HCT116 (cell line): ENCODE measurements at regions not wholly inside any gene's neighbourhood (a gene's known extent, or its start where the extent isn't known, plus 50 kb on each side); places are given as distances from the start of the nearest gene placed in this dataset.

ENCODE experiments used
- ATAC-seq: fragments of 200-7000 bp; cut with Tn5 transposase; 2 replicates; pipeline ENCODE4 v1.9.1; 2020; ENCODE audit warnings: mild to moderate bottlenecking, moderate library complexity
- BruUV-seq: library from RNA; stranded (reverse); fragments of 400-500 nt; replicated peaks from 2 replicates; lab custom pipeline; 2021; lab: Mats Ljungman, UMichigan
- CTCF ChIA-PET: fragments of 300-600 bp; sonication (Branson Sonifier 250); formaldehyde crosslinking; loops from one replicate; lab custom pipeline; 2021; ENCODE audit warnings: antibody characterized with exemption; lab: Charles Lee
- POLR2A ChIA-PET: fragments of 300-600, 350-600 bp; sonication (Branson Sonifier 250); formaldehyde crosslinking; loops from one replicate; lab custom pipeline; 2021; ENCODE audit warnings: antibody characterized with exemption; lab: Charles Lee
- RAD21 ChIA-PET, 2 experiments: fragments of 300-600 bp; sonication (Branson Sonifier 250); formaldehyde crosslinking; loops; one replicate each; lab custom pipeline; 2023; ENCODE audit warnings: low total read pairs in 2 of 2; ENCODE audit not compliant: uncharacterized antibody in 2 of 2, unreplicated experiment in 2 of 2, low non-redundant PET in 1 of 2; lab: Charles Lee
- DNase-seq: peaks from one replicate; pipeline ENCODE4 v3.0.0-alpha.2; 2010; ENCODE audit warnings: low read depth, low spot score
- H2AFZ ChIP-seq: fragments of 200-600 bp; shearing (Covaris generic), sonication (generic); 2 replicates; pipeline ENCODE4 v1.6.1; 2017; ENCODE audit warnings: low read depth, mixed run types, mixed read lengths, antibody characterized with exemption, low read length; ENCODE audit not compliant: poor library complexity, severe bottlenecking
- H3K27ac ChIP-seq: 2 replicates; pipeline ENCODE4 v1.5.1; 2012; ENCODE audit warnings: low read depth, low read length
- H3K27me3 ChIP-seq: fragments of 200-600 bp; sonication (generic); 2 replicates; pipeline ENCODE4 v1.6.1; 2016; ENCODE audit warnings: mixed run types, low read length, mixed read lengths; ENCODE audit not compliant: insufficient read depth
- H3K36me3 ChIP-seq, 2 experiments: fragments of 200-500 bp in 1 of 2; fragments of 200-600 bp in 1 of 2; sonication (Bioruptor generic) in 1 of 2; sonication (generic) in 1 of 2; 2 replicates each; pipeline versions ENCODE4 v1.5.1 to v1.6.1; 2014 to 2016; ENCODE audit warnings: low read length in 2 of 2, inconsistent platforms in 1 of 2, mixed read lengths in 1 of 2, mixed run types in 1 of 2; ENCODE audit not compliant: insufficient read depth in 2 of 2, control insufficient read depth in 1 of 2
- H3K4me1 ChIP-seq, 2 experiments: fragments of 200-600 bp in 1 of 2; sonication (generic) in 1 of 2; 2 replicates each; pipeline versions ENCODE4 v1.5.1 to v1.6.1; 2012 to 2017; ENCODE audit warnings: low read length in 2 of 2, inconsistent platforms in 1 of 2, mild to moderate bottlenecking in 1 of 2, mixed read lengths in 1 of 2, mixed run types in 1 of 2, moderate library complexity in 1 of 2; ENCODE audit not compliant: insufficient read depth in 2 of 2, control insufficient read depth in 1 of 2
- H3K4me2 ChIP-seq: fragments of 200-600 bp; sonication (generic); 2 replicates; pipeline ENCODE4 v1.6.1; 2017; ENCODE audit warnings: mixed run types, low read length, mixed read lengths
- H3K4me3 ChIP-seq, 2 experiments: fragments of 200-600 bp in 1 of 2; sonication (generic) in 1 of 2; replicated peaks in 1 of 2; 2 replicates each; pipeline ENCODE4 v1.5.1; 2011 to 2016; ENCODE audit warnings: low read length in 2 of 2, control low read depth in 1 of 2, low read depth in 1 of 2, mild to moderate bottlenecking in 1 of 2, mixed read lengths in 1 of 2, mixed run types in 1 of 2
- H3K79me2 ChIP-seq: fragments of 200-600 bp; sonication (generic); 2 replicates; pipeline ENCODE4 v1.6.1; 2017; ENCODE audit warnings: mild to moderate bottlenecking, mixed run types, low read length, moderate library complexity, mixed read lengths; ENCODE audit not compliant: insufficient read depth
- H3K9ac ChIP-seq: fragments of 200-600 bp; sonication (generic); 2 replicates; pipeline ENCODE4 v1.6.1; 2016; ENCODE audit warnings: low read length, mixed read lengths
- H3K9me2 ChIP-seq: fragments of 200-600 bp; sonication (generic), shearing (Covaris generic); 2 replicates; pipeline ENCODE4 v1.6.1; 2017; ENCODE audit warnings: mixed run types, mild to moderate bottlenecking, moderate library complexity; ENCODE audit not compliant: insufficient read depth
- H3K9me3 ChIP-seq, 2 experiments: fragments of 200-500 bp in 1 of 2; fragments of 200-600 bp in 1 of 2; sonication (Bioruptor generic) in 1 of 2; sonication (generic) in 1 of 2; 2 replicates each; pipeline ENCODE4 v1.6.1; 2014 to 2017; ENCODE audit warnings: low read length in 2 of 2, mixed read lengths in 2 of 2, inconsistent platforms in 1 of 2, low read depth in 1 of 2, mild to moderate bottlenecking in 1 of 2, mixed run types in 1 of 2, moderate library complexity in 1 of 2; ENCODE audit not compliant: control insufficient read depth in 1 of 2, insufficient read depth in 1 of 2
- H4K20me1 ChIP-seq: fragments of 200-600 bp; sonication (generic), shearing (Covaris generic); 2 replicates; pipeline ENCODE4 v1.6.1; 2017; ENCODE audit warnings: mixed run types, mild to moderate bottlenecking, moderate library complexity; ENCODE audit not compliant: insufficient read depth
- EZH2 ChIP-seq: fragments of 200-600 bp; sonication (generic); IDR thresholded peaks from 2 replicates; pipeline ENCODE4 v1.6.1; 2017; ENCODE audit warnings: antibody characterized with exemption, mixed run types
- JUND ChIP-seq: IDR thresholded peaks from 2 replicates; pipeline ENCODE4 v1.6.1; 2012
- ZFX ChIP-seq: fragments of 450-650 bp; IDR thresholded peaks from 2 replicates; pipeline ENCODE4 v1.6.1; 2017
- ZNF274 ChIP-seq: fragments of 200-500 bp; sonication (Bioruptor generic); IDR thresholded peaks from 2 replicates; pipeline ENCODE4 v1.6.1; 2014; ENCODE audit warnings: mild to moderate bottlenecking, low read depth, low read length, inconsistent platforms
- intact Hi-C: fragments of 100-400 bp; cut with micrococcal nuclease; formaldehyde crosslinking; loops from 2 replicates; pipeline ENCODE4 v1.10.0; 2022
- TF ChIP-seq, protein P1 (sequence below): IDR thresholded peaks from 2 replicates; pipeline ENCODE4 v1.6.1; 2012; ENCODE audit warnings: low read depth
- TF ChIP-seq, protein P2 (sequence below): IDR thresholded peaks from 2 replicates; pipeline ENCODE4 v1.6.1; 2012
- TF ChIP-seq, protein P3 (sequence below): IDR thresholded peaks from 2 replicates; pipeline ENCODE4 v1.6.1; 2011; ENCODE audit warnings: mild to moderate bottlenecking, low read length, moderate library complexity; ENCODE audit not compliant: insufficient replicate concordance; ENCODE audit errors: extremely low read depth
- TF ChIP-seq, protein P4 (sequence below), 3 experiments: fragments of 200-600 bp in 1 of 3; sonication (generic) in 1 of 3; IDR thresholded peaks in 2 of 3; conservative IDR thresholded peaks in 1 of 3; 2 replicates each; pipeline ENCODE4 v1.5.1; 2012 to 2017; ENCODE audit warnings: low read depth in 2 of 3, low read length in 2 of 3, antibody characterized with exemption in 1 of 3, borderline replicate concordance in 1 of 3, control low read depth in 1 of 3, mild to moderate bottlenecking in 1 of 3, mixed read lengths in 1 of 3, mixed run types in 1 of 3, moderate library complexity in 1 of 3; ENCODE audit not compliant: insufficient read depth in 1 of 3

DNA sequence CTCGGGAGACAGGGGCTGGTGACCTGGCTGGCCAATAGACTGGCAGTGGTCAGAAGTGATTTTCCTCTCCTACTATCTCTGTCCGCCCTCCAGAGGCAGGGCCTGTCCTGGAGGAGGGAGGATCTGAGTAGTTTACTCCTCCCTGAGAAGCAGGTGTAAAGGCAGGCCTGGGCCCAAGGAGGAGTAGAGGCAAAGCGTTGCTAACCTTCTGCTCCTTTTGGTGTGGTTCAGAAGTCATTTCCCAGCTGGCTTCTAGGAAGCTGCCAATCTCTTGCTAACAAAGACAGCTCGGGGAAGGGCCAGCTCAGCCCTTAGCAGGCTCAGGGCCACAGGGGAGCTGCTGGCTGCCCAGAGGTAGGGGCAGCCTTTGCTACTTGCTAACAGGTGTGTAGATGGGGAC lies 151.1 kb upstream of the NECTIN1 start (continued):
- TF ChIP-seq, protein P1, sequence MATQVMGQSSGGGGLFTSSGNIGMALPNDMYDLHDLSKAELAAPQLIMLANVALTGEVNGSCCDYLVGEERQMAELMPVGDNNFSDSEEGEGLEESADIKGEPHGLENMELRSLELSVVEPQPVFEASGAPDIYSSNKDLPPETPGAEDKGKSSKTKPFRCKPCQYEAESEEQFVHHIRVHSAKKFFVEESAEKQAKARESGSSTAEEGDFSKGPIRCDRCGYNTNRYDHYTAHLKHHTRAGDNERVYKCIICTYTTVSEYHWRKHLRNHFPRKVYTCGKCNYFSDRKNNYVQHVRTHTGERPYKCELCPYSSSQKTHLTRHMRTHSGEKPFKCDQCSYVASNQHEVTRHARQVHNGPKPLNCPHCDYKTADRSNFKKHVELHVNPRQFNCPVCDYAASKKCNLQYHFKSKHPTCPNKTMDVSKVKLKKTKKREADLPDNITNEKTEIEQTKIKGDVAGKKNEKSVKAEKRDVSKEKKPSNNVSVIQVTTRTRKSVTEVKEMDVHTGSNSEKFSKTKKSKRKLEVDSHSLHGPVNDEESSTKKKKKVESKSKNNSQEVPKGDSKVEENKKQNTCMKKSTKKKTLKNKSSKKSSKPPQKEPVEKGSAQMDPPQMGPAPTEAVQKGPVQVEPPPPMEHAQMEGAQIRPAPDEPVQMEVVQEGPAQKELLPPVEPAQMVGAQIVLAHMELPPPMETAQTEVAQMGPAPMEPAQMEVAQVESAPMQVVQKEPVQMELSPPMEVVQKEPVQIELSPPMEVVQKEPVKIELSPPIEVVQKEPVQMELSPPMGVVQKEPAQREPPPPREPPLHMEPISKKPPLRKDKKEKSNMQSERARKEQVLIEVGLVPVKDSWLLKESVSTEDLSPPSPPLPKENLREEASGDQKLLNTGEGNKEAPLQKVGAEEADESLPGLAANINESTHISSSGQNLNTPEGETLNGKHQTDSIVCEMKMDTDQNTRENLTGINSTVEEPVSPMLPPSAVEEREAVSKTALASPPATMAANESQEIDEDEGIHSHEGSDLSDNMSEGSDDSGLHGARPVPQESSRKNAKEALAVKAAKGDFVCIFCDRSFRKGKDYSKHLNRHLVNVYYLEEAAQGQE: no peak
- no peak for TF ChIP-seq JUND

DNA sequence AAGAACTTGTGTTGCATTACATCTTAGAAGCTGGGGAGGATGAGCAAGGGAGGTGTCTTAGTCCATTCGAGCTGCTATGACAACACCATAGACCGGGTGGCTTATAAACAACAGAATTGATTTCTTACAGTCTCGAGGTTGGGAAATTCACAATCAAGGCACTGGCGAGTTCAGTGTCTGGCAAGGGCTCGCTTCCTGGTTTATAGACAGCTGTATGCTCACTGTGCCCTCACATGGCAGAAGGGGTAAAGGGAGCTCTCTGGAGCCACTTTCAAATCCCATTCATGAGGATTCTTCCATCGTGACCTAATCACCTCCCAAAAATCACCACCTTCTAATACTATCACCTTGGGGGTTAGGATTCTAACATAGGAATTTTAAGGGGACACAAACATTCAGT lies 150.0 kb upstream of the NECTIN1 start:
- Histone ChIP-seq H3K9me2 (no peaks in the 10 kb centered on the region), H4K20me1 (no peaks in the 10 kb centered on the region), H3K4me3 (no peak overlapping the region), H3K4me1 (no peaks in the 10 kb centered on the region), H3K79me2 (no peaks in the 10 kb centered on the region), H3K27ac (no peak overlapping the region), H3K9me3 (no peaks in the 10 kb centered on the region), H3K4me2 (no peak overlapping the region), H3K27me3 (peaks cover 24% of the 10 kb centered on the region), H3K9ac (no peak overlapping the region), H3K36me3 (no peaks in the 10 kb centered on the region), H2AFZ (no peak overlapping the region)
- ChIA-PET RAD21 (no interaction called here), POLR2A (no interaction called here), CTCF (no interaction called here)
- intact Hi-C loops: no loop called here
- ATAC-seq (no peak), DNase-seq (no peak)
- BruUV-seq: no TSS peak
- TF ChIP-seq, protein P2, sequence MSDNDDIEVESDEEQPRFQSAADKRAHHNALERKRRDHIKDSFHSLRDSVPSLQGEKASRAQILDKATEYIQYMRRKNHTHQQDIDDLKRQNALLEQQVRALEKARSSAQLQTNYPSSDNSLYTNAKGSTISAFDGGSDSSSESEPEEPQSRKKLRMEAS: no peak
- TF ChIP-seq, protein P3, sequence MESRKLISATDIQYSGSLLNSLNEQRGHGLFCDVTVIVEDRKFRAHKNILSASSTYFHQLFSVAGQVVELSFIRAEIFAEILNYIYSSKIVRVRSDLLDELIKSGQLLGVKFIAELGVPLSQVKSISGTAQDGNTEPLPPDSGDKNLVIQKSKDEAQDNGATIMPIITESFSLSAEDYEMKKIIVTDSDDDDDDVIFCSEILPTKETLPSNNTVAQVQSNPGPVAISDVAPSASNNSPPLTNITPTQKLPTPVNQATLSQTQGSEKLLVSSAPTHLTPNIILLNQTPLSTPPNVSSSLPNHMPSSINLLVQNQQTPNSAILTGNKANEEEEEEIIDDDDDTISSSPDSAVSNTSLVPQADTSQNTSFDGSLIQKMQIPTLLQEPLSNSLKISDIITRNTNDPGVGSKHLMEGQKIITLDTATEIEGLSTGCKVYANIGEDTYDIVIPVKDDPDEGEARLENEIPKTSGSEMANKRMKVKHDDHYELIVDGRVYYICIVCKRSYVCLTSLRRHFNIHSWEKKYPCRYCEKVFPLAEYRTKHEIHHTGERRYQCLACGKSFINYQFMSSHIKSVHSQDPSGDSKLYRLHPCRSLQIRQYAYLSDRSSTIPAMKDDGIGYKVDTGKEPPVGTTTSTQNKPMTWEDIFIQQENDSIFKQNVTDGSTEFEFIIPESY: no peak
- no peak for TF ChIP-seq JUND
- TF ChIP-seq ZNF274: no peak
- TF ChIP-seq EZH2: no peak
- TF ChIP-seq ZFX: no peak
- TF ChIP-seq, protein P1: no peak
- TF ChIP-seq, protein P4, sequence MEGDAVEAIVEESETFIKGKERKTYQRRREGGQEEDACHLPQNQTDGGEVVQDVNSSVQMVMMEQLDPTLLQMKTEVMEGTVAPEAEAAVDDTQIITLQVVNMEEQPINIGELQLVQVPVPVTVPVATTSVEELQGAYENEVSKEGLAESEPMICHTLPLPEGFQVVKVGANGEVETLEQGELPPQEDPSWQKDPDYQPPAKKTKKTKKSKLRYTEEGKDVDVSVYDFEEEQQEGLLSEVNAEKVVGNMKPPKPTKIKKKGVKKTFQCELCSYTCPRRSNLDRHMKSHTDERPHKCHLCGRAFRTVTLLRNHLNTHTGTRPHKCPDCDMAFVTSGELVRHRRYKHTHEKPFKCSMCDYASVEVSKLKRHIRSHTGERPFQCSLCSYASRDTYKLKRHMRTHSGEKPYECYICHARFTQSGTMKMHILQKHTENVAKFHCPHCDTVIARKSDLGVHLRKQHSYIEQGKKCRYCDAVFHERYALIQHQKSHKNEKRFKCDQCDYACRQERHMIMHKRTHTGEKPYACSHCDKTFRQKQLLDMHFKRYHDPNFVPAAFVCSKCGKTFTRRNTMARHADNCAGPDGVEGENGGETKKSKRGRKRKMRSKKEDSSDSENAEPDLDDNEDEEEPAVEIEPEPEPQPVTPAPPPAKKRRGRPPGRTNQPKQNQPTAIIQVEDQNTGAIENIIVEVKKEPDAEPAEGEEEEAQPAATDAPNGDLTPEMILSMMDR (IDR thresholded peaks at IDR 0.05 in 2 of 3, conservative IDR thresholded peaks at IDR 0.05 in 1 of 3; ENCODE audit: borderline replicate concordance in 1 of 3, insufficient read depth in 1 of 3, low read depth in 2 of 3, low read length in 2 of 3): no peak
